Lung (tissue), 11 donors: ENCODE measurements at regions not wholly inside any gene's neighbourhood (a gene's known extent, or its start where the extent isn't known, plus 50 kb on each side); places are given as distances from the start of the nearest gene placed in this dataset.

Experiments used
- ATAC-seq: fragments of 200-7000 bp; cut with Tn5 transposase; one replicate; pipeline ENCODE4 v1.9.1; 2020; ENCODE audit warnings: moderate number of reproducible peaks; ENCODE audit not compliant: insufficient read depth, low FRiP score
- DNase-seq, 3 donors: peaks; one replicate each; pipeline ENCODE4 v3.0.0-alpha.2; 2013 to 2017
- H3K27ac ChIP-seq, 2 donors: one replicate each; pipeline ENCODE4 v1.5.1; 2013; ENCODE audit warnings: mild to moderate bottlenecking in 2 of 2, moderate library complexity in 2 of 2, control low read depth in 1 of 2, inconsistent platforms in 1 of 2, low read depth in 1 of 2, low read length in 1 of 2
- H3K27me3 ChIP-seq, 3 donors: one replicate each; pipeline ENCODE4 v1.5.1; 2013; ENCODE audit warnings: low read length in 2 of 3; ENCODE audit not compliant: control insufficient read depth in 3 of 3, insufficient read depth in 3 of 3
- H3K36me3 ChIP-seq, 4 donors: one replicate each; pipeline ENCODE4 v1.5.1; 2013; ENCODE audit warnings: low read length in 4 of 4, mild to moderate bottlenecking in 1 of 4, moderate library complexity in 1 of 4; ENCODE audit not compliant: control insufficient read depth in 4 of 4, insufficient read depth in 4 of 4
- H3K4me1 ChIP-seq, 5 donors: one replicate each; pipeline ENCODE4 v1.5.1; 2013; ENCODE audit warnings: low read length in 5 of 5, mild to moderate bottlenecking in 2 of 5, moderate library complexity in 1 of 5; ENCODE audit not compliant: control insufficient read depth in 5 of 5, insufficient read depth in 5 of 5
- H3K4me3 ChIP-seq: one replicate; pipeline ENCODE4 v1.5.1; 2013; ENCODE audit warnings: mild to moderate bottlenecking, control low read depth, moderate library complexity
- H3K9ac ChIP-seq, 2 donors: one replicate each; pipeline ENCODE4 v1.5.1; 2013; ENCODE audit warnings: low read length in 2 of 2, control low read depth in 1 of 2; ENCODE audit not compliant: insufficient read depth in 1 of 2
- H3K9me3 ChIP-seq, 4 donors: one replicate each; pipeline ENCODE4 v1.5.1; 2013; ENCODE audit warnings: low read length in 3 of 4, mild to moderate bottlenecking in 1 of 4, moderate library complexity in 1 of 4; ENCODE audit not compliant: control insufficient read depth in 4 of 4, insufficient read depth in 3 of 4
- WGBS, 2 donors: extraction: QIAGEN DNeasy Blood & Tissue Kit; methylation state at CpG; one replicate each; pipeline ENCODE4 v1.1.7; 2013; 5-methylcytosine and 5-hydroxymethylcytosine counted together
- TF ChIP-seq, protein P1 (sequence below): IDR thresholded peaks from 2 replicates; pipeline ENCODE4 v1.5.1; 2012; ENCODE audit warnings: mild to moderate bottlenecking; ENCODE audit errors: control extremely low read depth, extremely low read depth
- donor health status: control.
- donor health status: control.
- donor health status: Bipolar disorder and iron deficiency.
- donor health status: healthy.
- donor health status: DM: yes; HTN: yes; CAD: no.

DNA sequence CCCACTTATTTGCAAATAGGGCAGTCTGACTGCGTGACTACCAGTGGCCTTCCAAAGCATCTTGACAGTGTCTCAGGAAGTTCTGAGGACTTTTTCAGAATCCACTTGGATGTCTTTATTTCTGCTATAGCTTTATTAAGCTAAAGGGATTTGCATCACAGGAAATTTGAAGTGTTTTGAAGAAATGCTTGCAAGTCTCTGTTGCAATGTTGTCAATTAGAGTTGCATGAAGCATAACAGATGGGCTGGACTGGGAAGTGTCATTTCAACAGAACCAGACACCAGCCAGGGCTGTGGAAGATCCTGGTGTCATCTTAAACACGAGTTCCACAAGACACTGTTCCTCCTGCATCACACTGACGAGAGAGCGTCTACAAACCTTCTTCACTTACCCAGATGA, 224.5 kb downstream of the EN1 start:
- Histone ChIP-seq H3K27ac (no peak overlapping the region), H3K4me1 (no peaks in the 10 kb centered on the region), H3K9ac (no peak overlapping the region), H3K4me3 (no peak overlapping the region), H3K27me3 (peaks cover 0 to 7% (median 3%) of the 10 kb centered on the region in 3 donors), H3K9me3 (peaks cover 0 to 2% (median 0%) of the 10 kb centered on the region in 4 donors), H3K36me3 (no peaks in the 10 kb centered on the region)
- 69 to 82% methylated on average over 4 of the region's 4 CpGs for WGBS, 2 donors
- TF ChIP-seq, protein P1, sequence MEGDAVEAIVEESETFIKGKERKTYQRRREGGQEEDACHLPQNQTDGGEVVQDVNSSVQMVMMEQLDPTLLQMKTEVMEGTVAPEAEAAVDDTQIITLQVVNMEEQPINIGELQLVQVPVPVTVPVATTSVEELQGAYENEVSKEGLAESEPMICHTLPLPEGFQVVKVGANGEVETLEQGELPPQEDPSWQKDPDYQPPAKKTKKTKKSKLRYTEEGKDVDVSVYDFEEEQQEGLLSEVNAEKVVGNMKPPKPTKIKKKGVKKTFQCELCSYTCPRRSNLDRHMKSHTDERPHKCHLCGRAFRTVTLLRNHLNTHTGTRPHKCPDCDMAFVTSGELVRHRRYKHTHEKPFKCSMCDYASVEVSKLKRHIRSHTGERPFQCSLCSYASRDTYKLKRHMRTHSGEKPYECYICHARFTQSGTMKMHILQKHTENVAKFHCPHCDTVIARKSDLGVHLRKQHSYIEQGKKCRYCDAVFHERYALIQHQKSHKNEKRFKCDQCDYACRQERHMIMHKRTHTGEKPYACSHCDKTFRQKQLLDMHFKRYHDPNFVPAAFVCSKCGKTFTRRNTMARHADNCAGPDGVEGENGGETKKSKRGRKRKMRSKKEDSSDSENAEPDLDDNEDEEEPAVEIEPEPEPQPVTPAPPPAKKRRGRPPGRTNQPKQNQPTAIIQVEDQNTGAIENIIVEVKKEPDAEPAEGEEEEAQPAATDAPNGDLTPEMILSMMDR, result no peak
- no peak for ATAC-seq
- DNase-seq, result no peak

- no peak for DNase-seq
- peaks cover 0 to 7% (median 3%) of the 10 kb centered on the region in 3 donors for H3K27me3 ChIP-seq
- no peak overlapping the region for H3K9ac ChIP-seq
- H3K27ac ChIP-seq, result no peak overlapping the region
- H3K4me1 ChIP-seq, result no peaks in the 10 kb centered on the region
- peaks cover 0 to under 1% (median 0%) of the 10 kb centered on the region in 4 donors for H3K9me3 ChIP-seq
- TF ChIP-seq, protein P1, result no peak
- 58 to 79% methylated on average over 3 of the region's 3 CpGs for WGBS, 2 donors
- no peaks in the 10 kb centered on the region for H3K36me3 ChIP-seq
- no peak overlapping the region for H3K4me3 ChIP-seq
- ATAC-seq, result no peak
Measured at GRCh38 chr2:118622108-118622507, 225.3 kb downstream of the EN1 start.

DNA sequence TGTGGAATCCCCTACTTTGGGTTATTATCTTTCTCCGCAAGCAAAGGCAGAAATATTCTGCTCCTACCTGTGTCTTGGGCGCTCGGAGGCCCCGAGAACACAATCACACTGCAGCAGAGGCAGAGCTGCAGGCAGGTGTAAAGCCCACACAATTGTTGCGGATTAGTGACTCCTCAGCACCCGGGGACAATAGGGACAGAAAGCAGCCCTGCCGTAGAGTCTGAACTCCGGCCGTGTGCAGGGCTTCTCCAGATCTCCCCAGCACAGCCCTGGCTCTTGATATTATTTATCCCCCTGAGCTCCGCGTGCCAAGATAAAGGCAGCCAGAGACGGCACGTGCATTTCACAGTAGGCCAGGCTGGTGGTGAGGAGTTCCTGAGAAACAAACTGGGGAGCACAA, 229.2 kb downstream of the EN1 start:
- Histone ChIP-seq H3K36me3 (no peaks in the 10 kb centered on the region), H3K9me3 (no peaks in the 10 kb centered on the region), H3K4me1 (peaks cover 0 to 7% (median 0%) of the 10 kb centered on the region in 5 donors), H3K4me3 (no peak overlapping the region), H3K27me3 (peaks cover 3 to 8% (median 7%) of the 10 kb centered on the region in 3 donors), H3K27ac (no peak overlapping the region), H3K9ac (no peak overlapping the region)
- ATAC-seq (no peak), DNase-seq (no peak)
- 66 to 80% methylated on average over 13 of the region's 13 CpGs for WGBS, 2 donors
- TF ChIP-seq, protein P1, result no peak

- Histone ChIP-seq H3K36me3 (no peaks in the 10 kb centered on the region), H3K9ac (no peak overlapping the region), H3K4me1 (peaks cover 0 to 7% (median 0%) of the 10 kb centered on the region in 5 donors), H3K27me3 (peaks cover 5 to 8% (median 7%) of the 10 kb centered on the region in 3 donors), H3K9me3 (no peaks in the 10 kb centered on the region), H3K27ac (no peak overlapping the region), H3K4me3 (no peak overlapping the region)
- no peak for ATAC-seq
- 80 to 89% methylated on average over 7 of the region's 7 CpGs for WGBS, 2 donors
- no peak for DNase-seq
- TF ChIP-seq, protein P1, result no peak
Measured at GRCh38 chr2:118616432-118616831, 231.0 kb downstream of the EN1 start.
